Suppressor macrophage treated with lipopolysaccharide for 1 hour (primary cell): ENCODE measurements at regions not wholly inside any gene's neighbourhood (a gene's known extent, or its start where the extent isn't known, plus 50 kb on each side); places are given as distances from the start of the nearest gene placed in this dataset.

Experiments
- DNase-seq, 3 donors: peaks; one replicate each; pipeline ENCODE4 v3.0.0-alpha.2; 2020 to 2022

DNA sequence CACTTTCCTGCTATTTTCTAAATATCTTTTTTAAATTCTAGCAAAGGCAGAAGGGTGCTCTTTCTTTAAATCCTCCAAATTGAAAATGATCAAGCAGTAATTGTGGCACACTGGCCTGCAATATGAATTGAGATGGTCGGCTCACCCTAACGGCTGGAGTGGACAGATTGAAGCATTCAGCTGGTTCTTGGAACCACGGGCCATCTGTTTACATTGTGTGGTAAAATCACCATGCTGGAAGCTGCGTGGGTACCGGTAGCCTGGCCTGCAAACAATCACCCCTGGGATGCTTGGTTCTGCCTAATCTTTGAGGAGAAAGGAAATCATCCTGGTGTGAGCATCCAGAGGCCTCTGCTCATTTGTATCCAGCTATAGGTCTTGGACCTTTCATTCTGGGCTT is 289.3 kb downstream of the ZNF608 start:
- DNase-seq: no peak

- DNase-seq: no peak
These were observed 290.2 kb downstream of the ZNF608 start for GRCh38 chr5:124456249-124456648.

- DNase-seq: no peak
These were observed 292.4 kb downstream of the ZNF608 start for GRCh38 chr5:124454081-124454480.

DNA sequence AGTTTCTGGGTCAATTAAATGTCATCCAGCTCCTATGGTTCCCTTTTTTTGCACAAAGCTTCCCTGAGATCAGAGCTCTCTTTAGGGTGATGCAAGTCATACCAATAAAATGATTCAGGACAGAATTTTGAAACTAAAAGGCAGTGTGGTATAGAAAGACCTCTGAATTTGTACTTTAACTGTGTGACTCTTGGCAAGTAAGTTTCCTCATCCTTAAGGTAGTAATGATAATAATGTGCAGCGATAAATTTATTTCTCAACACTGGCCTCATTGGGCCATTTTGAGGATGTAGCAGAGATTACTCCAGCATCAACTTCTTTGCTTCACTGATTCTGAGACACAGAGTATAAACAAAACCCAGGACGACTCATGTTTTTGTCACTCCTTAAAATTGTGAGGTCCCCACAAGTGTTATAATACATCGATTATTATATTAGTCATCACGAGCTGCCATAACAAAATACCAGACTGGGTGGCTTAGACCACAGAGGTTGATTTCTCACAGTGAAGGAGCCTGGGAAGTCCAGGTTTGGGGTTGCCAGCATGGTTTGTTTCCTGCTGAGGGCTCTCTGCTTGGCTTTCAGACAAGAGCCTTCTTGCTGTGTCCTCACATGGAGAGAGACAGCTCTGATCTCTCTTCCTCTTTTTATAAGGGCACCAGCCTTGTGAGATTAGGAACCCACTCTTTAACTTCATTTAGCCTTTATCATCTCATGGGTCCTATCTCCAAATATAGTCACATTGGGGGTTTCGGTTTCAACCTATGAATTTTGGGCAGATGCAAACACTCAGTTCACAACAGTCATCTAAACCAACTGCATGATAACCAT is 293.0 kb downstream of the ZNF608 start:
- DNase-seq: peak; percentile 14 to 45 (median 26)

DNA sequence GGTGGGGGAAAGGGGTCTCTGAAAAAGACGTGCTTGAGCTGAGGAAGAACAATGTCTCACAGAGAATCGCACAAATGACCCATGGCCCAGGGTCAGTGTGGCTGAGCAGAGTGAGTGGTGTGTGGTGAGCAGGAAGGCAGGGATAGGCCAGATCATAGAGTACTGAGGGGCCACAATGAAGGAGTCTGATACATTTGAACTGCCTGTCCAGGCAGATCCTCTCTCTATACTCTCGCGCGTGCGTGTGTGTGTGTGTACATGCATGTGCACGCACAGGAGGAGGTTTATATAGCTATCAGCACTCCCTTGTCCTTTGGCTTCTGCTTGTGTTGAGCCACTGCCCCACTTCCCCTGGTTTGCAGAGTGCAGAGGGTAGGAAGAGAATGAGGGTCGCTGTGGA is 294.0 kb downstream of the ZNF608 start:
- DNase-seq: no peak

DNA sequence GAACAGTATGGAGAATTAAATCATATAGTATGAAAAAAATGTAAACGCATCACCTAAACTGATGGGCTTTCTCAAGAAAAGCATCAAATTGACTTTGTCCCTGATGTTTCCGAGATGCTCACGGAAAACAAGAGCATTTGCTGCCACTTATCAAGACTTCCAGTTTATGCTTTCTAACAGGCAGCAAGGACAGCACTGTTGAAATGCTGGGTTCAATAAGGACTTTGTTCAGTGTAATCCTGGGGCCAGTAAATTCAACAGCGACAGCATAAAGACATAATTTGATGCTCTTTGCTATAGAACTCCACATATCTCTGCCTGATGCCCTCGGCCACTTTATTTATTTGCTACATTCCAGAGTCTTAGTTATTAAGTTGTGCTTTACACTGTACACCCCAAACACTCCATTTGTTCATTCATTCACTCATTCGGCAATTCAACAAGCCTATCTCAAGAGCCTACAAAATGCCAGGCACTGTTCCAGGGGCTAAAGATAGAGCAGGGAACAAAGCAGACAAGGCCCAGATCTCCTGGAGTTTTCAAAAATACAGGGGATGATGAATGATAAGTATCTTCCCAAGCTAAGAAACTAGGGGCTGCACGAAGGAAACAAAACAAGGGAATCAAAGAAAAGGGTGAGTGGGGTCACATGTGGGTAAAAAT is 294.6 kb downstream of the ZNF608 start:
- DNase-seq: no peak

DNA sequence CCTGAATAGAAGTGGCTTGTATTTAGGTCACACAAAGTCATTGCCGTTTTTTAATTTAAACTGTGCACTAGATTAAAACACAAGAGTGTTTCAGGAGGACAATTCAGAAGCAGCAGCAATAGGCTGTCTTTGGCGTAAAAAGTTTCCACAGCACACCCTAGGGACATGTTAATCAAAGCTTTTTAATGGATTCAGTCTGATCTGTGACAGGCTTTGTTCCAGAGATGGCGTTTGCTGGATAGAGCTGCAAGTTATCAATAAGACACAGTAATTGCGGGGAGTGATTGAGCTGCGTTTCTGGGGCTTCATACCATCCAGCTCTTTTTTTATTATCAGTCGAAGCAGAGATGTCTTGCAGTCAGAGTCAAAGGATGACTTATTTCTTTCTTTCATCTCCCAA is 300.3 kb downstream of the ZNF608 start:
- no peak for DNase-seq

DNA sequence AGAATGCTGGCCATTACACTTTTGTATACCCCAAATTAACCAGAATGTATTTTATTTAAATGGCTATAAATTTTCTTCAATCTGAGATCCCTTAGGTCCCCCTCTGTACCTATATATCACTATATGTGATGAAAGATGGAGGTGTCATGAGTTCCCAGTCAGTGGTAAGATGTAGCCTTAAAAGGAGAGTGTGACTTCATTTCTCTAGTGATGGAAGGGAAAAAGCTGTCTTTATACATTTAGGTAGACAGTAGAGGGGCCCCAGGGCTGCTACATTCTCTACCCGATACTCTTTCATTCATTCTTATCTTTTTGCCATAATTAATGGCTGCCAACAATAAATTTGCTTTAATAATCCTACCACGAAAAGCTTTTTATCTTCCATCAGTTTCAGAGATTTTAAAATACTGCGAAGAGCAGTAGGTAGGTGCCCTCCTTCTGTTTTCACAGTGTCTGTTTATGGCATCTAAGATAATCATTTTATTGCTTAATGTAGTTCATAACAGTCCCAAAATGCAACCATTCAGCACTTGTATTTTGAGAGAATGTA is 301.3 kb downstream of the ZNF608 start:
- DNase-seq: no peak

DNA sequence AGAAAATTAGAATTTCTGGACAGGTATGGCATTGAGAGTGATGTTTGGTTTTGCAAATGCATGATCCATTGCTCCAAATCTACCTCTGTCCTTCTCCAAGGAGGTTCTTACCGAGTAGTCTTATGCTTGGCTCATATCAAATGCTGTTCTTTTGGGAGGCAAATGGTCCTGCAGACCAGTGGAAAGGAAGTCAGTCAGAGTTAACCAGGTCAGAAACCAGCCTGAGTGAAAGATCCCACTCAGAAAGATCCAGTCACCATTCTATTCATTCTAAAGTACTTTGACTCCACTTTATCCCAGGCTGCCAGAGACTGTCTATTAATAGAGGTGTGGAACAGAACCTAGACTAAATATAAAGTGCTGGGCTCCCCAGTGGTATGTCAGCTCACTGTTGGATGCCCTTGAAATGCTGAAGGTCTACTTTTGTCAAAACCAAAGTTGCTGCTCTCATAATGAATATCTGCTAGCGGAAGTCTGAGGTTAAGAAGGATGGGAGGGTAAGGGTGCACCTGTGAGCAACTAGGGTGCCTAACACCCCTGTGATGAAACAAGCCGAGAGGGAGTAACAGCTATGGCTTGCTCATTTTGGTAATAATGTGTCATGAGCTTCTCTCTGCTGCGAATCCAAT is 302.2 kb downstream of the ZNF608 start:
- no peak for DNase-seq

- no peak for DNase-seq
These were observed 306.0 kb downstream of the ZNF608 start for GRCh38 chr5:124440471-124440870.

GRCh38 chr5:124439609-124440008 is 306.8 kb downstream of the ZNF608 start:
- DNase-seq: no peak

GRCh38 chr5:124438903-124439281 is 307.5 kb downstream of the ZNF608 start:
- DNase-seq: no peak

DNA sequence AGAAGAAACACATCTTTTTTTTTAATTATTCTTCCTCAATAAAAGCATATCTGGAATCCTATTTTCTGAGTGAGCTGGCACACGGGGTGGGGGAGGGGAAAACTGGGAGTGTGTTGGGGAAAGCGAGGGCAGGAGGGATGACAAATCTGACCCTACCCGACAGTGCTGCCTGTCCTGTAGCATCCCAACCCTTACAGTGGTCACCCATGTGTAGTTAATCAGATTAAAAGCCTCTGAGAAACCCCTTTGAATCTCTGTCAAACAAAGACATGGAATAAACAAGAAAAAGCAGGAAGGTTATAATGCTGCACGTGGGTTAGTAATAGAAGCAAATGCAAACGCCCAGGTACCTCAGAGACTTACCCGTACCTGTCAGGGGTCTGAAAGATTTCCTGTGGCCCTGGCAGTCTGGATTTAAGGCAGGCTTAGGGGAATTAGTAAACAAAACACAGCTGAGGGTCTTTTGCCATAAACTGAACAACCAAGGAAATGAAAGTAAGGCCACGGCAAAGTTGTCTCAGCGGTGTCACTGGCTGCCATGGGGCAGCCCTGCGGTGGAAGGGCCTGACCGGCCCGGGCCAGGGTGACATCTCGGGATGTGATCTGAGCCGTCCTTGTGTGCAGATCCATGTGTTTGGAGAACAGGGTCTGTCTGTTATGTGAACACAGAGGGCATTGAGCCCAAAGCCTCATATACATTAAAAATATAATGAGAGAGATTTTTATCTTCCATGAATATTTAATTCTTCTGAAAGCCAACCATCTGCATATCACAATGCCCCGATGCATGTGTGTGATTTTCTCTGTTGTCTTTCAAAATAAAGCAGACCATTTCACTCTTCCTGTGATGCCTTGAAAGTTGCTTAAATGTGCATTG is 308.2 kb downstream of the ZNF608 start:
- no peak for DNase-seq

GRCh38 chr5:124436294-124436693 is 310.1 kb downstream of the ZNF608 start:
- DNase-seq: peak; percentile 29 to 60 (median 48)

DNA sequence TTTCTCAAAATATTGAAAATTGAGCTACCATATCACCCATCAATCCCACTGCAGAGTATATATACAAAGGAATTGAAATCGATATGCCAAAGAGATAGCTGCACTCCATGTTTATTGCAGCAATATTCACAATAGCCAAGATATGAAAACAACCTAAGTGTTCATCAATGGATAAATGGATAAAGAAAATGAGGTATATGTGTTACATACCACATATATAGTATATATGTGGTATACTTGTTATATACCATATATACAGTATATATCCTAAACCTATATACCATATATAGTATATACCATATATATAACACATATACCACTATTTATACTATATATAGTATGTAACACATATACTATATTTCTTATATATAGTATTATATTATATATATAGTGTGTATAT is 313.3 kb downstream of the ZNF608 start:
- no peak for DNase-seq

DNA sequence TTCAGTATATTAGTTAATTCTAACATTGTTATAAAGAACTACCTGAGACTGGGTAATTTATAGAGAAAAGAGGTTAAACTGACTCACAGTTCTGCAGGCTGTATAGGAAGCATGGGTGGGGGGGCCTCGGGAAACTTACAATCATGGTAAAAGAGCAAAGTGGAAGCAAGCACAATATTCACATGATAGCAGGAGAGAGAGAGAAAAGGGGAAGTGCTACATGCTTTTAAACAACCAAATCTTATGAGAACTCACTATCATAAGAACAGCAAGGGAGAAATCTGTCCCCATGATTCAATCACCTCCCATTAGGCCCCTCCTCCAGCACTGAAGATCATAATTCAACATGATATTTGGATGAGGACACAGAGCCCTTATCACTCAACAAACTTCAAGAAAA is 324.9 kb downstream of the ZNF608 start:
- no peak for DNase-seq

DNA sequence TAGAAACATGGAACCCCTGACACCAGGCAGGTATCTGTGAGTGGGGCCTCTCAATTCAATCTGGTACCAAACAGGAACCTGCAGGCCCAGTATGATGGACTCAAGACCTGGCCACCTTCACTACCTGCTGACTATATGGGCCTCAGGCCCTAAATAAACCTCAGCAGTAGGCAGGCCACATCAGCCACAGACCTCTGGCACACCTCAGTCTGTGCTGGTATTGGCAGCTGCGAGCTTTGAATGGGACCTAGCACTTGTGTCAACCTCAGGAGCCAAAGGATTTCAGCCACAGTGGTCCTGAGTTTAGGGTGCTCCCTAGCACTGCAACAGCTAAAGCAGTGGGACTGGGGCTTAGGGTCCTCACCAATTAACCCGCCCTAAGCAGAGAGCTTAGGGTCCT is 325.5 kb downstream of the ZNF608 start:
- DNase-seq: no peak

- DNase-seq: no peak
These were observed 326.9 kb downstream of the ZNF608 start for GRCh38 chr5:124419531-124419930.

GRCh38 chr5:124418390-124418789 is 328.0 kb downstream of the ZNF608 start:
- no peak for DNase-seq

DNA sequence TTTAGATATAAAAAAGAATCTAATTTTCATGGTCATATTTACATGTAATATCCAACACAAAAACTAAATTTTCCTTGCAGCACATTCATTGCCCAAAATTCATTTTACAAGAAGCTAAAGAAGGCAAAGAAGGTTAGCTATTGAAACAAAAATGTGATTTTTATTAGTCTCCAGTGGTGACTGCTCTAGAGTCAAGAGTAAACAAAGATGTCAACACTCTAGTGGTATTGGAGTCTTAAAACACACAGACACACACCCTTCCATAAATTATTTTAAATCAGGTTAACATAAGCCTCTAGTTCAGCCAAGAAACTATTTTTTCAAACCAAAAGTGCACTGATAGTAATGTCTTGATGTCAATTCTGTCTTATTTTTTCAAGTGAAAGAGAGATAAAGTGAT is 329.2 kb downstream of the ZNF608 start:
- no peak for DNase-seq

DNA sequence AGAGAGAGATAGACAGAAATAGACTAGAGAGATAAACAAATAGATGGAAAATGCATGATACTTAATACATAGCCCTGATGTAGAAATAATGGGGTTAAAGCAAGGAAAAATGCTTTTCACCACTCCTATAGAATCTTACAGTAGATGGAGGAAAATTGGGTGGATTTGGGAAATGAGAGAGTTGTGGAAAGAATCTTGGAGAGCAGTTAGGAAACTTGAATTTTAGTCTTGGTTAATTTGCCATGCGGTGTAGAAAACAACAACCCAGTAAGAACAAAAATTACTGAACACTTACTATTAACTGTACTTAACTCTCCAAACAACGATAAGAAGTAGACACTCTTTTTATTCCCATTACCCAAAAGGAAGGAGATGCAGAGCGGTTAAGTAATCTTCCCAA is 329.8 kb downstream of the ZNF608 start:
- DNase-seq: no peak

- no peak for DNase-seq
These were observed 331.5 kb downstream of the ZNF608 start for GRCh38 chr5:124414973-124415372.
